H1 (cell line): ENCODE measurements at regions not wholly inside any gene's neighbourhood (a gene's known extent, or its start where the extent isn't known, plus 50 kb on each side); places are given as distances from the start of the nearest gene placed in this dataset.

ENCODE experiments used
- CTCF ChIA-PET: fragments of 300-600 bp; sonication (Branson Sonifier 250); formaldehyde crosslinking; loops from one replicate; lab custom pipeline; 2021; ENCODE audit not compliant: partially characterized antibody; lab: Charles Lee
- POLR2A ChIA-PET: fragments of 300-600 bp; sonication (Branson Sonifier 250); formaldehyde crosslinking; loops from one replicate; lab custom pipeline; 2021; ENCODE audit warnings: inconsistent platforms; ENCODE audit not compliant: partially characterized antibody; lab: Charles Lee
- DNase-seq, 2 experiments: peaks; one replicate each; pipeline versions ENCODE4 v3.0.0 to v3.0.0-alpha.2; 2010 to 2022; ENCODE audit warnings: low spot score in 2 of 2, low read depth in 1 of 2, mixed read lengths in 1 of 2
- FAIRE-seq: peaks from 2 replicates; lab custom pipeline; 2011; peaks lifted over from hg19 to GRCh38; lab: Jason Lieb, UNC
- H2AFZ ChIP-seq: 2 replicates; pipeline ENCODE4 v1.8.1; 2012; ENCODE audit warnings: low read length, inconsistent platforms
- H2AK5ac ChIP-seq: 2 replicates; pipeline ENCODE4 v1.6.1; 2013; ENCODE audit warnings: low read depth, low read length
- H2BK120ac ChIP-seq: replicated peaks from 2 replicates; pipeline ENCODE3; 2013; ENCODE audit warnings: low read depth, low read length, inconsistent platforms
- H2BK12ac ChIP-seq: 2 replicates; pipeline ENCODE4 v1.6.1; 2013; ENCODE audit warnings: low read depth, low read length
- H2BK15ac ChIP-seq: 2 replicates; pipeline ENCODE4 v1.6.1; 2013; ENCODE audit warnings: low read length
- H2BK20ac ChIP-seq: 2 replicates; pipeline ENCODE4 v1.6.1; 2013; ENCODE audit warnings: low read length
- H2BK5ac ChIP-seq: 2 replicates; pipeline ENCODE4 v1.6.1; 2013; ENCODE audit warnings: low read depth, low read length
- H3K14ac ChIP-seq: 2 replicates; pipeline ENCODE4 v1.6.1; 2013; ENCODE audit warnings: inconsistent platforms; ENCODE audit not compliant: insufficient read length
- H3K18ac ChIP-seq: 2 replicates; pipeline ENCODE4 v1.6.1; 2013; ENCODE audit warnings: low read length; ENCODE audit errors: extremely low read depth
- H3K23ac ChIP-seq: 2 replicates; pipeline ENCODE4 v1.6.1; 2013; ENCODE audit warnings: inconsistent platforms; ENCODE audit not compliant: insufficient read length
- H3K23me2 ChIP-seq: 2 replicates; pipeline ENCODE4 v1.6.1; 2013; ENCODE audit warnings: low read depth, low read length
- H3K27ac ChIP-seq: 2 replicates; pipeline ENCODE4 v1.6.1; 2011; ENCODE audit warnings: low read depth, low read length, inconsistent platforms
- H3K27me3 ChIP-seq, 4 experiments: replicated peaks in 1 of 4; 1 replicate in 1 of 4; 2 replicates in 3 of 4; pipeline versions ENCODE4 v1.6.1 to v1.8.1; 2011 to 2013; ENCODE audit warnings: low read length in 3 of 4, mild to moderate bottlenecking in 3 of 4, inconsistent platforms in 2 of 4, mixed read lengths in 2 of 4, moderate library complexity in 1 of 4; ENCODE audit not compliant: control insufficient read depth in 3 of 4, insufficient read depth in 3 of 4; ENCODE audit errors: extremely low read depth in 1 of 4
- H3K36me3 ChIP-seq, 4 experiments: 2 replicates each; pipeline versions ENCODE4 v1.6.1 to v1.8.1; 2011 to 2013; ENCODE audit warnings: mild to moderate bottlenecking in 4 of 4, low read length in 3 of 4, moderate library complexity in 2 of 4, control low read depth in 1 of 4, inconsistent platforms in 1 of 4; ENCODE audit not compliant: insufficient read depth in 4 of 4, control insufficient read depth in 2 of 4
- H3K4ac ChIP-seq: replicated peaks from 2 replicates; pipeline ENCODE3; 2013; ENCODE audit warnings: low read length, low read depth, mixed read lengths, inconsistent platforms; ENCODE audit not compliant: insufficient read length
- H3K4me1 ChIP-seq, 4 experiments: replicated peaks in 1 of 4; 1 replicate in 1 of 4; 2 replicates in 3 of 4; pipeline versions ENCODE4 v1.6.1 to v1.8.1; 2011 to 2013; ENCODE audit warnings: low read length in 3 of 4, inconsistent platforms in 2 of 4, mixed read lengths in 1 of 4; ENCODE audit not compliant: insufficient read depth in 4 of 4, control insufficient read depth in 3 of 4
- H3K4me2 ChIP-seq, 2 experiments: 2 replicates each; pipeline versions ENCODE4 v1.6.1 to v1.8.1; 2011 to 2013; ENCODE audit warnings: low read depth in 2 of 2, low read length in 2 of 2, control low read depth in 1 of 2, inconsistent platforms in 1 of 2, mild to moderate bottlenecking in 1 of 2; ENCODE audit not compliant: insufficient read depth in 1 of 2
- H3K4me3 ChIP-seq, 4 experiments: fragments of 200-600, 300-600 bp in 1 of 4; sonication (generic), shearing (Covaris generic), sonication (Bioruptor Twin) in 1 of 4; 2 replicates each; pipeline versions ENCODE4 v1.5.1 to v1.8.1; 2011 to 2016; ENCODE audit warnings: low read length in 4 of 4, low read depth in 3 of 4, control low read depth in 2 of 4, inconsistent platforms in 2 of 4, mild to moderate bottlenecking in 2 of 4, mixed read lengths in 1 of 4, moderate library complexity in 1 of 4; ENCODE audit not compliant: insufficient read depth in 2 of 4; ENCODE audit errors: extremely low read depth in 1 of 4
- H3K56ac ChIP-seq: replicated peaks from 2 replicates; pipeline ENCODE3; 2013; ENCODE audit warnings: low read depth, mild to moderate bottlenecking, mixed read lengths, low read length, inconsistent platforms; ENCODE audit not compliant: insufficient read length
- H3K79me1 ChIP-seq: 2 replicates; pipeline ENCODE4 v1.6.1; 2013; ENCODE audit warnings: low read depth, low read length, control low read depth
- H3K79me2 ChIP-seq, 2 experiments: 2 replicates each; pipeline versions ENCODE4 v1.6.1 to v1.8.1; 2012 to 2013; ENCODE audit warnings: low read length in 2 of 2, mild to moderate bottlenecking in 2 of 2, inconsistent platforms in 1 of 2; ENCODE audit not compliant: insufficient read depth in 2 of 2, control insufficient read depth in 1 of 2
- H3K9ac ChIP-seq, 4 experiments: replicated peaks in 1 of 4; 1 replicate in 1 of 4; 2 replicates in 3 of 4; pipeline versions ENCODE4 v1.6.1 to v1.8.1; 2011 to 2013; ENCODE audit warnings: low read depth in 3 of 4, low read length in 3 of 4, control low read depth in 2 of 4, mild to moderate bottlenecking in 2 of 4, moderate library complexity in 2 of 4, inconsistent platforms in 1 of 4; ENCODE audit errors: extremely low read depth in 1 of 4
- H3K9me3 ChIP-seq, 2 experiments: 2 replicates each; pipeline versions ENCODE4 v1.6.1 to v1.8.1; 2012 to 2013; ENCODE audit warnings: mild to moderate bottlenecking in 2 of 2, moderate library complexity in 2 of 2, control low read depth in 1 of 2, inconsistent platforms in 1 of 2, low read depth in 1 of 2, low read length in 1 of 2, mixed read lengths in 1 of 2; ENCODE audit not compliant: insufficient read depth in 2 of 2
- H4K20me1 ChIP-seq, 2 experiments: replicated peaks in 1 of 2; 2 replicates each; pipeline versions ENCODE3 to v1.8.1; 2011 to 2013; ENCODE audit warnings: inconsistent platforms in 2 of 2, low read length in 2 of 2, mild to moderate bottlenecking in 1 of 2; ENCODE audit not compliant: insufficient read depth in 2 of 2, control insufficient read depth in 1 of 2
- H4K5ac ChIP-seq: 2 replicates; pipeline ENCODE4 v1.6.1; 2013; ENCODE audit warnings: low read length, low read depth, mixed read lengths, inconsistent platforms; ENCODE audit not compliant: insufficient read length
- H4K8ac ChIP-seq: 2 replicates; pipeline ENCODE4 v1.8.0; 2013; ENCODE audit warnings: mild to moderate bottlenecking, moderate library complexity, low read length, inconsistent platforms; ENCODE audit not compliant: insufficient read depth; ENCODE audit errors: extremely low read depth
- H4K91ac ChIP-seq: replicated peaks from 2 replicates; pipeline ENCODE3; 2013; ENCODE audit warnings: low read length, mixed read lengths, inconsistent platforms; ENCODE audit not compliant: insufficient read length
- CHD7 ChIP-seq: fragments of 300-600 bp; sonication (generic); IDR thresholded peaks from 2 replicates; pipeline ENCODE4 v1.7.1; 2012; ENCODE audit warnings: low read length, moderate library complexity, mild to moderate bottlenecking, inconsistent platforms; ENCODE audit not compliant: insufficient replicate concordance
- WGBS, 2 experiments: shearing (Covaris generic) in 1 of 2; methylation state at CpG; one replicate each; pipeline versions ENCODE4 v1.1.6 to v1.1.7; 2013 to 2015; ENCODE audit warnings: low lambda C conversion rate in 2 of 2, mixed read lengths in 2 of 2, inconsistent platforms in 1 of 2, low coverage in 1 of 2, missing lambda C conversion rate in 1 of 2; ENCODE audit not compliant: insufficient replicate concordance in 2 of 2, insufficient coverage in 1 of 2, insufficient read length in 1 of 2; ENCODE audit errors: extremely low coverage in 1 of 2, missing lambda C conversion rate in 1 of 2; 5-methylcytosine and 5-hydroxymethylcytosine counted together

DNA sequence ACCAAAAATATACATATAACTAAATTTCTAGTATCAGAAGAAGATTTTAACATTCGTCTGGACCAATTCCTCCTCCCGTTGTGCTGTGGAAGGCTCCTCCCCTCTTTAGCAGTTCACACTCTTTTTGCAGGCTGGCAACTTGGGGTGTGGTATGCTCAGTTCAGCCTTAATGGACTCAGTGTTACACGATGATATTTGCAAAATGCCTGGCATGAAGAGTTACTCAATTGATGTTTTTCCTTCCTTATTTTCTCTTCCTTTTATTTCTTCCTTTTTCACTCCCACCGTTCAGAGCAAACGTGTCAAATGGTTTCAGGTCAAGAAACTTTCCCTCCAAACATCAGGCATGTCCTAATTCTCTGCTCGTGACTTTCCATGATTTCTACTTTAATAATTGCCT lies 248.3 kb downstream of the PHF14 start:
- Histone ChIP-seq H3K4me3 (no peak overlapping the region), H3K79me2 (no peaks in the 10 kb centered on the region), H3K4ac (no peak overlapping the region), H3K79me1 (no peaks in the 10 kb centered on the region), H3K9ac (no peak overlapping the region), H3K14ac (no peak overlapping the region), H2BK15ac (no peak overlapping the region), H3K23ac (no peak overlapping the region), H2BK5ac (no peak overlapping the region), H3K9me3 (peaks cover 0 to 3% of the 10 kb centered on the region in 2 experiments; a peak in 1 of 4 replicates), H4K8ac (no peak overlapping the region), H3K18ac (no peak overlapping the region), H3K36me3 (no peaks in the 10 kb centered on the region), H4K5ac (no peak overlapping the region), H2AK5ac (no peak overlapping the region), H3K56ac (no peak overlapping the region), H2BK20ac (no peak overlapping the region), H4K91ac (no peak overlapping the region), H4K20me1 (peaks cover 0 to 2% of the 10 kb centered on the region in 2 experiments), H3K27me3 (no peaks in the 10 kb centered on the region), H2BK12ac (no peak overlapping the region), H3K4me2 (no peak overlapping the region), H2BK120ac (no peak overlapping the region), H3K27ac (no peak overlapping the region), H3K4me1 (no peaks in the 10 kb centered on the region), H2AFZ (no peak overlapping the region), H3K23me2 (no peaks in the 10 kb centered on the region)
- DNase-seq (no peak), FAIRE-seq (no peak)
- WGBS, 2 experiments = 87% methylated on average over 6 of the region's 6 CpGs; no CpG with 5 or more reads in 1 of the 2 experiments
- ChIA-PET CTCF (no interaction called here), POLR2A (no interaction called here)
- no peak for TF ChIP-seq CHD7
